Brain microvascular endothelial cell (primary cell): ENCODE measurements at regions not wholly inside any gene's neighbourhood (a gene's known extent, or its start where the extent isn't known, plus 50 kb on each side); places are given as distances from the start of the nearest gene placed in this dataset.

ENCODE experiments used
- DNase-seq: peaks from one replicate; pipeline ENCODE4 v3.0.0-alpha.2; 2020
- H3K27ac ChIP-seq: fragments of 250-450 bp; sonication (Bioruptor Pico); 2 replicates; pipeline ENCODE4 v1.5.1; 2020; ENCODE audit warnings: mild to moderate bottlenecking, moderate library complexity
- H3K27me3 ChIP-seq: fragments of 250-450 bp; sonication (Bioruptor Pico); replicated peaks from 2 replicates; pipeline ENCODE4 v1.5.1; 2020; ENCODE audit warnings: mild to moderate bottlenecking
- H3K36me3 ChIP-seq: fragments of 250-450 bp; sonication (Bioruptor Pico); replicated peaks from 2 replicates; pipeline ENCODE4 v1.5.1; 2020; ENCODE audit warnings: mild to moderate bottlenecking
- H3K4me3 ChIP-seq: 2 replicates; pipeline ENCODE4 v1.5.1; 2011; ENCODE audit warnings: low read depth, mild to moderate bottlenecking, control low read depth, low read length, moderate library complexity
- in situ Hi-C: cut with HindIII; loops from 2 replicates; pipeline ENCODE4 v1.10.0; 2017; ENCODE audit warnings: low sequenced_read_pairs, low pct_ligation_motif_present
- TF ChIP-seq, protein P1 (sequence below): IDR thresholded peaks from 2 replicates; pipeline ENCODE4 v1.5.1; 2011; ENCODE audit warnings: low read depth, mild to moderate bottlenecking, moderate library complexity, low read length, control low read depth, inconsistent platforms; ENCODE audit errors: missing control alignments

DNA sequence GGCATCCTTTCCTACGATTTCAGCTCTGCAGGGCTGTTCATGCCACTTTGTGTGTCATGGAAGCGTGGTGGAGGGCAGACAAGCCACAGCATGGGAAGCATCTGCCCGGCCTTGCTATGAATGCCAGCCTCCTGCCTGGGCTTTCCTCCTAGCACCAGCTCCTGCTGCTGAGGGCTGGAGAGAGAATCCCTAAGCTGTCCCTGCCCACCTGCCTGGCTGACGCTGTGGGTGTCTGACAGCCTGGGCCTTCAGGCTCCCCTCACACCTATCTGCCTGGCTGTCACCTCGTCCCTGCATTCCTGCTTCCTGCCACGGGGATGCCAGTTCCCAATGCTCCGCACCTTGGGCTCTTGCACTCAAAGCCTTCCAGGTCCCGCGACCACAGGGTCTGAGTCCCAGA lies 606.5 kb upstream of the MGMT start:
- TF ChIP-seq, protein P1, sequence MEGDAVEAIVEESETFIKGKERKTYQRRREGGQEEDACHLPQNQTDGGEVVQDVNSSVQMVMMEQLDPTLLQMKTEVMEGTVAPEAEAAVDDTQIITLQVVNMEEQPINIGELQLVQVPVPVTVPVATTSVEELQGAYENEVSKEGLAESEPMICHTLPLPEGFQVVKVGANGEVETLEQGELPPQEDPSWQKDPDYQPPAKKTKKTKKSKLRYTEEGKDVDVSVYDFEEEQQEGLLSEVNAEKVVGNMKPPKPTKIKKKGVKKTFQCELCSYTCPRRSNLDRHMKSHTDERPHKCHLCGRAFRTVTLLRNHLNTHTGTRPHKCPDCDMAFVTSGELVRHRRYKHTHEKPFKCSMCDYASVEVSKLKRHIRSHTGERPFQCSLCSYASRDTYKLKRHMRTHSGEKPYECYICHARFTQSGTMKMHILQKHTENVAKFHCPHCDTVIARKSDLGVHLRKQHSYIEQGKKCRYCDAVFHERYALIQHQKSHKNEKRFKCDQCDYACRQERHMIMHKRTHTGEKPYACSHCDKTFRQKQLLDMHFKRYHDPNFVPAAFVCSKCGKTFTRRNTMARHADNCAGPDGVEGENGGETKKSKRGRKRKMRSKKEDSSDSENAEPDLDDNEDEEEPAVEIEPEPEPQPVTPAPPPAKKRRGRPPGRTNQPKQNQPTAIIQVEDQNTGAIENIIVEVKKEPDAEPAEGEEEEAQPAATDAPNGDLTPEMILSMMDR, result no peak
- in situ Hi-C loops, result no loop called here
- no peak overlapping the region for H3K27ac ChIP-seq

DNA sequence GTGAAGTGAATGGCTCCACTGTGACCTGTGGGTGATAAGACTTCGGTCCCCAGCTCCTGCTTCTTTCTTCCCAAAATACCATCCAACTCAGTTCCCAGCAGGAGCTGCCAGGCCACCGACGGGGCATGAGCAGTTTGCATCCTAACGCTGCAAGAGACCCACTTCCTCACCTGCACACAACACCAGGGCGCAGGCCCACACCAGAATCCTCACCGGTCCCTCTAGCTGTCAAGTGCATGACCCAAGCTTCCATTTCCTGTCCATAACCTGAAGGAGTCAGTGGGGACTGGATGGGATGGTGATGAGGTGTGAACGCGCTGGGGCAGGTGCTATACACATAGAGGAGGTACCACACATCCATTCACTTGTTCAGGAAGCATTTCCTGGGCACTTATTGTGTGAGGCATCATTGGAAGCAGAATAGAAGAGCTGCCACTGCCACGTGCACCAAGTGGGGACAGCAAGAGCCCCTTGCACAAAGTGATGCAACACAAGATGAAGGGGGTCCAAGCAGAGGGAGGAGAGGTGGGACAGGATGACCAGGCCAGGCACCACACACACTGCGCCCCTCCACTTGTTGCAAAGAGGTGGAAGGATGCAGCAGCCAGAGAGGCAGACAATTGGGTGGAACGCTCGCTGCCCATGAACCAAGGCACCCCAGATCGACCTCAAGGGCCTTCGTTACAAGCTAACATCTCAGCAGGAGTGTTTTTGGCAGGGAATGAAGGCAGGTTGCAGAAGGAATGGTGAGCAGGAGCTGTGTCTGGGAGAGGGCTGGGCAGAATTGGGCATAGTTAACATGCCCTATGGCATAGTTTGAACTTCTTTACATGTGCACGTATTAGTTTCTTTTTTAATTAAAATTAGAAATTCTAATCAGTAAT lies 605.8 kb upstream of the MGMT start:
- Histone ChIP-seq H3K27me3 (no peaks in the 10 kb centered on the region), H3K36me3 (no peaks in the 10 kb centered on the region), H3K27ac (no peak overlapping the region), H3K4me3 (no peak overlapping the region)
- DNase-seq, result no peak
- in situ Hi-C loops, result no loop called here
- TF ChIP-seq, protein P1, result no peak

More for the DNA sequence above, 606.5 kb upstream of the MGMT start:
- H3K36me3 ChIP-seq, result no peaks in the 10 kb centered on the region
- no peak for DNase-seq
- H3K27me3 ChIP-seq, result no peaks in the 10 kb centered on the region
- no peak overlapping the region for H3K4me3 ChIP-seq

DNA sequence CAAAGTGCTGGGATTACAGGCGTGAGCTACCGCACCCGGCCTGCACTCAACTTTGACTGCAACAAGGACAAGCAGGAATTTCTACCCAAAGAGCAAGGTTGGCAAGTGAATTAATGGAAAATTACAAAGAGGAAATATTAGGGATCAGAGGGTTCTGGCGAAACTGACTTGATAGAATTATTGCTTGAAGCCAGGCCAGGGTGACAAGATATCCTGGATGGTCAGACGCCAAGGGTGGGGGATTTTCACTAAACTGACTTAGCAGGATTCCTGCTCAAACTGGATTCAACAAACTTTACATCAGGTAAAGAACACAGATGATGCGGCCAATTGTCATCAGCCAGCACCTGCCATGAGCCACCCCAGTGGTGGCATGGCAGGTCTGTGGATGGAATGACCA lies 603.6 kb upstream of the MGMT start:
- no peak for DNase-seq
- in situ Hi-C loops, result no loop called here
- H3K27me3 ChIP-seq, result no peaks in the 10 kb centered on the region
- H3K27ac ChIP-seq, result no peak overlapping the region
- no peaks in the 10 kb centered on the region for H3K36me3 ChIP-seq
- H3K4me3 ChIP-seq, result no peak overlapping the region
- TF ChIP-seq, protein P1, result no peak

DNA sequence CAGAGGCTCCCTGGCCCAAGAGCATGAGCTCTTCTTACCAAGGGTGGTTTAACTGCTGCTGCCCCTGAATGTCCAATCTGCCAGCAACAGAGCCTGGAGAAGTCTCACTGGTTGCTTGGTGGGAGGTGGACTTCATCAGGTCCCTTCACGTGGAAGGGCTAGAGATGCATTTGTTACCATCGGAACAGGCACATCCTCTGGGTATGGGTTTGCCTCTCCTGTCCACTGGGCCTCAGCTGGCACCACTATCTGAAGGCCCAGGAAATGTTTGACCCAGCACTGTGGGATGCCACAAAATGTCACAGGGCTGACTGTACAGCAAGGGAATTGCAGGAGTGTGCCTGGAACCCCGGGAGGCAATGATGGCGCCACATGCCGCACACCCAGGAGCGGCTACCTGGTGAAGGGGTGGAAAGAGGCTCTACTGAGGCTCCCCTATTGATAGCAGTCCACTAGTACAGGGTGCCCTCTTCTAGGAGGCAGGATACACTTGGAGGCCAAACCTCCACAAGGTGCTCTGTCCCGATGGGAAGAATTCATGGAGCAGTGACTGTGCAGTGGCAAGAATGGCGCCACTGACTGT lies 603.1 kb upstream of the MGMT start:
- in situ Hi-C loops, result no loop called here
- Histone ChIP-seq H3K27ac (no peak overlapping the region), H3K4me3 (no peak overlapping the region), H3K36me3 (no peaks in the 10 kb centered on the region), H3K27me3 (no peaks in the 10 kb centered on the region)
- TF ChIP-seq, protein P1, result no peak
- DNase-seq, result no peak

DNA sequence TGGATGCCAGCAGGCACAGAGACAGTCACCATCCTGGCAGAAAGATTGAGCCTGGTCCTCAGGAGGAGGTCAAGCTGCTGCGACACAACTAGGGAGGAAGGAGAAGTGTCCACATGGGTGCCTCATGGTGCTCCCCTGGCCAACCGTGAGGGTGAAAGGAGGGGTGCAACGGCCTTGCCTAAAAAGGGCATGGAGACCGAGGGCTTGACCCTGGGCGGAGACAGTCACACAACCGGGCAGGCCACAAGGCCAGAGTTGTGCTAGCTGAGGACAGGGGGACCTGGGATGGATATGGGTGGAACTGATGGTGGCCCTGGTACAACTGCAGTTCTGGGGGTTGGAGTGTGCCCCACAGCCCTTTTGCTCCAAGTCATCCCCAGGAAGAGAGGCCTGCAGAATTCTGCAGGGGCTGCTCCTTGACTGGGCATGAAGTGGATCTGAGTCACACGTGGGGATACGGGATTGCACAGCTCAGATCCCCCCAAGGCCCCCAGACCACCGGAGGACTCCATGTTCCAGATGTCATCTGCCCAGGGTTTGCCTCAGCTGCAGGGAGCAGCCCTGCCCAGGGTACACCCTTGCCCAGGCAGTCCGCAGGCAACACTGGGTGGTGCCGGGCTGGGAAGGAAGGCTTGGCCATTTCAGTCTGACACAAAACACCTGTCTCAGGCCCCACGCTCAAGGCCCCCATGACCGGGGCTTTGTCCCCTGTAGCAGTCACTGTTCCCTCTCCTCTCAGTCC lies 602.3 kb upstream of the MGMT start:
- DNase-seq, result no peak
- Histone ChIP-seq H3K27ac (no peak overlapping the region), H3K36me3 (no peaks in the 10 kb centered on the region), H3K4me3 (no peak overlapping the region), H3K27me3 (no peaks in the 10 kb centered on the region)
- in situ Hi-C loops, result no loop called here
- TF ChIP-seq, protein P1, result no peak
